BE2C (cell line): ENCODE measurements at regions not wholly inside any gene's neighbourhood (a gene's known extent, or its start where the extent isn't known, plus 50 kb on each side); places are given as distances from the start of the nearest gene placed in this dataset.

ENCODE experiments used
- DNase-seq: peaks from one replicate; pipeline ENCODE4 v3.0.0-alpha.2; 2020
- H3K27me3 ChIP-seq: fragments of 250-450 bp; sonication (Bioruptor Pico); 2 replicates; pipeline ENCODE4 v1.5.1; 2020; ENCODE audit warnings: mild to moderate bottlenecking
- H3K36me3 ChIP-seq: fragments of 250-450 bp; sonication (Bioruptor Pico); 2 replicates; pipeline ENCODE4 v1.5.1; 2020; ENCODE audit warnings: mild to moderate bottlenecking
- H3K4me1 ChIP-seq: fragments of 250-450 bp; sonication (Bioruptor Pico); 2 replicates; pipeline ENCODE4 v1.5.1; 2020
- H3K4me3 ChIP-seq: 2 replicates; pipeline ENCODE4 v1.5.1; 2011; ENCODE audit warnings: low read depth, low read length
- H3K9me3 ChIP-seq: fragments of 250-450 bp; sonication (Bioruptor Pico); 2 replicates; pipeline ENCODE4 v1.5.1; 2020
- CTCF ChIP-seq: IDR thresholded peaks from 2 replicates; pipeline ENCODE4 v1.5.1; 2012; ENCODE audit warnings: mild to moderate bottlenecking, low read depth, low read length

- Histone ChIP-seq H3K27me3 (no peaks in the 10 kb centered on the region), H3K4me3 (no peak overlapping the region), H3K36me3 (no peaks in the 10 kb centered on the region), H3K9me3 (no peaks in the 10 kb centered on the region), H3K4me1 (peaks cover 6% of the 10 kb centered on the region; the same call in 1 of the 2 replicates)
- DNase-seq, result no peak
- no peak for TF ChIP-seq CTCF
Measured at GRCh38 chr20:57787990-57788781, 78.4 kb upstream of the PMEPA1 start.

GRCh38 chr20:57787151-57787989, 77.6 kb upstream of the PMEPA1 start:
- no peak for TF ChIP-seq CTCF
- DNase-seq, result no peak
- H3K4me1 ChIP-seq, result peaks cover 6% of the 10 kb centered on the region; the same call in 1 of the 2 replicates
- H3K36me3 ChIP-seq, result no peaks in the 10 kb centered on the region
- no peaks in the 10 kb centered on the region for H3K9me3 ChIP-seq
- no peaks in the 10 kb centered on the region for H3K27me3 ChIP-seq
- no peak overlapping the region for H3K4me3 ChIP-seq

GRCh38 chr20:57786304-57786932, 76.6 kb upstream of the PMEPA1 start:
- no peak overlapping the region for H3K4me3 ChIP-seq
- H3K4me1 ChIP-seq, result no peaks in the 10 kb centered on the region; the same call in 1 of the 2 replicates
- TF ChIP-seq CTCF, result no peak
- no peaks in the 10 kb centered on the region for H3K27me3 ChIP-seq
- H3K36me3 ChIP-seq, result no peaks in the 10 kb centered on the region
- no peaks in the 10 kb centered on the region for H3K9me3 ChIP-seq
- no peak for DNase-seq

GRCh38 chr20:57785720-57786119, 75.9 kb upstream of the PMEPA1 start:
- Histone ChIP-seq H3K4me3 (no peak overlapping the region), H3K36me3 (no peaks in the 10 kb centered on the region), H3K4me1 (no peaks in the 10 kb centered on the region; the same call in 1 of the 2 replicates), H3K9me3 (no peaks in the 10 kb centered on the region), H3K27me3 (no peaks in the 10 kb centered on the region)
- TF ChIP-seq CTCF, result no peak
- DNase-seq, result no peak

GRCh38 chr20:57785061-57785460, 75.2 kb upstream of the PMEPA1 start:
- Histone ChIP-seq H3K4me1 (no peaks in the 10 kb centered on the region; the same call in 1 of the 2 replicates), H3K4me3 (no peak overlapping the region), H3K9me3 (no peaks in the 10 kb centered on the region), H3K27me3 (no peaks in the 10 kb centered on the region), H3K36me3 (no peaks in the 10 kb centered on the region)
- DNase-seq, result no peak
- no peak for TF ChIP-seq CTCF
